ENCODE measurements at regions not wholly inside any gene's neighbourhood (a gene's known extent, or its start where the extent isn't known, plus 50 kb on each side); places are given as distances from the start of the nearest gene placed in this dataset.

- TF ChIP-seq POLR2A (IDR thresholded peaks at IDR 0.05; ENCODE audit: low read length) (no peak), GATA1 (IDR thresholded peaks at IDR 0.05; ENCODE audit: low read depth, low read length) (no peak)
- no peak for DNase-seq
Observed at GRCh38 chr1:67958472-67958871, 92.0 kb downstream of the DIRAS3 start.

GRCh38 chr1:67957066-67957465 lies 93.4 kb downstream of the DIRAS3 start:
- no peak for DNase-seq
- TF ChIP-seq POLR2A (IDR thresholded peaks at IDR 0.05; ENCODE audit: low read length), result no peak

DNA sequence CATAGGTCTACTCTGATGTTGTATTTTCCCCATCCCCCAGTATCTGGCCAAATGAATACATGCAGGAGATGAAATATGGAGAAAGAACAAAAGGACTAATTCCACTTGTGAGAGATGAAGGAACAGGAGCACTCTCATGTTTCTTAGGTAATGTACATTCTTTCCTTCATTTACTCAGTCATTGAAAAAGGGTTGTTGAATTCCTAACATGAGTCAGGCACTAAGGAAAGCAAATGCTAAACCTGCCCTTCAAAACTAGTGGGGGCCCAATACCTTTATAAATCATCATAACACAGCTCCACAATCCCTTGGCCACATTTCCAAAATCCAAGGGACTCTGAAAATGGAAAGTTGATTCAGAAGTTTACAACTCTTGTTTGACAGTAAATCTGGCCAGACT lies 94.3 kb downstream of the DIRAS3 start:
- DNase-seq, result no peak
- TF ChIP-seq POLR2A (IDR thresholded peaks at IDR 0.05; ENCODE audit: low read length) (no peak), GATA1 (IDR thresholded peaks at IDR 0.05; ENCODE audit: low read depth, low read length) (no peak)

DNA sequence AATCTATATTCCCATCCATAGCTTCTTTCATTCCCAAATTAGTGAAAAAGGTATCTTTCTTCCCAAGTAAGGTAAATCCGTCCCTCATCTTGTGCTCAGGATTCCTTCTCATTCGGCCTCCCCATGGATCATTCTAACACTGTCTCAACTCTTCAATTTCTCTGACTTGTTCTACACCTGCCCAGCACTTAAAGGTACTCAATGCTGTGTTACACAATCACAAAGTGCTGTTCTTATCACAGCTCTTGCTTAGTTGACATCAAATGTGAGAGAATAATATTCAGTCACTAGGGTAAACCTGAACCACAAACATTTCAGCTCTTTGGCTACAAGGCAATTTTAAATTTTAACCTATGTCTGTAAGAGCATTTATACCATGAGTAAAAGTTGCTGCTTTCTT lies 94.8 kb downstream of the DIRAS3 start:
- no peak for TF ChIP-seq POLR2A (IDR thresholded peaks at IDR 0.05; ENCODE audit: low read length)
- no peak for TF ChIP-seq GATA1 (IDR thresholded peaks at IDR 0.05; ENCODE audit: low read depth, low read length)

GRCh38 chr1:67953301-67953700 lies 97.1 kb downstream of the DIRAS3 start:
- no peak for TF ChIP-seq GATA1 (IDR thresholded peaks at IDR 0.05; ENCODE audit: low read depth, low read length)
- no peak for TF ChIP-seq POLR2A (IDR thresholded peaks at IDR 0.05; ENCODE audit: low read length)

More for the DNA sequence above, 94.8 kb downstream of the DIRAS3 start:
- no peak for DNase-seq

DNA sequence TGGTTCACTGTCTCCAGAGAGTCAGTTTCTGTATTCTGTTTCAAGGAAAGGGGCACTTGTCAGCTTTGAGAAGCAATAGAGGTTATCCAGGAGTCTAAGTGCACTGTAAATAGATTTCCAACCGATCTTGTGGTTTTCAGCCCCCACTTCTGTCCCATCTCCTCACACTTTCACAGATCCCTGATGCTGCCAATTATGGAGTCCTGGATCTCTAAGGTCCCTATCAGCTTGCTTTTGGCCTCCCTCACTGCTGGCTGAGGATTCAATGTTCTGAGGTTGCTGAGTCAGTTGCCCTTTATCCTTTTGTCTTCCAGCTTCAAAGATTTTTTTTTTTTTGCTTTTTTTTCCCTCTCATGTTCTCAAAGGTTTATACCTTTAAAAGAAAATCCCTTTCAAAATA lies 98.4 kb downstream of the DIRAS3 start:
- no peak for TF ChIP-seq POLR2A (IDR thresholded peaks at IDR 0.05; ENCODE audit: low read length)
- TF ChIP-seq GATA1 (IDR thresholded peaks at IDR 0.05; ENCODE audit: low read depth, low read length), result no peak
- DNase-seq, result no peak

More at GRCh38 chr1:67953301-67953700, 97.1 kb downstream of the DIRAS3 start:
- no peak for DNase-seq

DNA sequence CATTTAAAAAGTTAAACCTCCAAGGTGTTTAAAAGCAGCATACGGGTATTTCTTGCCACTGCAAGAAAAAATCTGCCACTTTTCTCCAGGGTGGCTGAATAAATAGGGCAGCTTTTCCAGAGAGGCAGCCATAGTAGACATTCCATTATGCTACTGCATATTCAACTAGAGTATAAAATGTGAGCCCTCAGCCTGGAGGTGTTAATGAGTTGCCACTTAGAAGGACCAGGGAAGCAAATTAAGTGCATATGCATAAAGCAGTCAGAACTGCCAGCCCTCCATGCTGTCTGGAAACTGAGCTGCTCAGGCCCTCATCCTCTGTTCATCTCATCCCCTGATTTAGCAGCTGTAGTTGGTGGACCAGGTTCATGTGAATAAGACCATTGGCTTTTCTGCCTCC lies 99.4 kb downstream of the DIRAS3 start:
- DNase-seq, result no peak
- TF ChIP-seq POLR2A (IDR thresholded peaks at IDR 0.05; ENCODE audit: low read length), result no peak
- TF ChIP-seq GATA1 (IDR thresholded peaks at IDR 0.05; ENCODE audit: low read depth, low read length), result no peak

- no peak for DNase-seq
- TF ChIP-seq POLR2A (IDR thresholded peaks at IDR 0.05; ENCODE audit: low read length) (no peak), GATA1 (IDR thresholded peaks at IDR 0.05; ENCODE audit: low read depth, low read length) (no peak)
Observed at GRCh38 chr1:67948151-67949080, 102.0 kb downstream of the DIRAS3 start.

DNA sequence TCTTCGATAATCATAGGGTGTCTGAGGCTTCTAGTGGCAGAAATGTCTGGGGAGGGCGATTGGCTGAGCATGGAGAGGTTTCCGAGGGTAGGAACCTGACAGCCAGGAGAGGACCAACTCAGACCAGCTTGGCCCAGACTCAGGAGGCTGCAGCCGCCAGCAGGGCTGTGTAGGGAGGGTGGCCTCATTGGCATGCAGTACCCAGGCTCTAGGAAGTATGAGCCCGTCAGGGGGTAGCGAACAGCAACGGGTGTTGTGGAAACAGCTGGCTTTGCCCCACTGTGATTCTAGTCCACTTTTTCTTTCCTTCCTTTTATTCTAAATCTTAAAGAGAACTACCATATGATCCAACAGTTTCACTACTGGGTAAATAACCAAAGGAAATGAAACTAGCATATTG lies 103.3 kb downstream of the DIRAS3 start:
- no peak for DNase-seq
- no peak for TF ChIP-seq POLR2A (IDR thresholded peaks at IDR 0.05; ENCODE audit: low read length)
- TF ChIP-seq GATA1 (IDR thresholded peaks at IDR 0.05; ENCODE audit: low read depth, low read length), result no peak

- TF ChIP-seq GATA1 (IDR thresholded peaks at IDR 0.05; ENCODE audit: low read depth, low read length), result no peak
- TF ChIP-seq POLR2A (IDR thresholded peaks at IDR 0.05; ENCODE audit: low read length), result no peak
Observed at GRCh38 chr1:67945733-67946374, 104.6 kb downstream of the DIRAS3 start.

DNA sequence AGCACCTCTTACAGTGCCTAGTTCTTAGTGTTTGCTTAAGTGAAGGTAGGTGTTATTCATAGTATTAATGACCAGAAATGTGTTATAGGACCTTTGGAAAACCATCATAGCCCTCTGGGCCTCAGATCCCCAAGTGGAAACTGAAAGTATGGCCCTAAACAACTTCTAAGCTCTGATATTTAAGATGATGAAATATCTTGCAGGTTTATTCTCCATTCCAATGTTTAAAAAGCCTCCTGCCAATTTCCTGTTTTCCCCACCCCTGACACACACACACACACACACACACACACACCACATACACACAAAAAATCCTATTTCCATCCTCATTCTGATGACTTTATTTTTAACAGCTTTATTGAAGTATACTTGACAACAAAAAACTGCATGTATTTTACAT lies 108.2 kb downstream of the DIRAS3 start:
- no peak for DNase-seq
- TF ChIP-seq POLR2A (IDR thresholded peaks at IDR 0.05; ENCODE audit: low read length), result no peak
- no peak for TF ChIP-seq GATA1 (IDR thresholded peaks at IDR 0.05; ENCODE audit: low read depth, low read length)

More at GRCh38 chr1:67945733-67946374, 104.6 kb downstream of the DIRAS3 start:
- no peak for DNase-seq

GRCh38 chr1:67941746-67942145 lies 108.5 kb upstream of the GNG12 start:
- no peak for DNase-seq
- TF ChIP-seq POLR2A (IDR thresholded peaks at IDR 0.05; ENCODE audit: low read length), result no peak
- TF ChIP-seq GATA1 (IDR thresholded peaks at IDR 0.05; ENCODE audit: low read depth, low read length), result no peak

DNA sequence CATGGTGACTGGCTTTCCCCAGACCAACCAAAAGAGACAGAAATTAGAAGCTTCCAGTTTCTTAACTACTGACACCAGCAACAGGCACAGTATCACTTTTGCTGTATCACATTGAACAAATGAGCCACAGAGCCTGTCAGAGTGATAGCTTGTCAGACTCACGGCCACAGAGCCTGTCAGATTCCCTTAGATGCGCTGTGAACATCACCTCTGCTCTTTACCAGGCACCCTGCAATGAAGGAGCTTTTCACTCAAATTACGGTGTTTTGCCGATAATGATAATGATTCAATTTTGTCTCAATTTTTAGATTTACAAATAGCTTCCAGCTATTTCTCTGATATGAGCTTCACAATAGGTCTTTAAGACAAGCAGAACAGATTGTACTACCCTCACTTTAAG lies 107.9 kb upstream of the GNG12 start:
- no peak for TF ChIP-seq GATA1 (IDR thresholded peaks at IDR 0.05; ENCODE audit: low read depth, low read length)
- TF ChIP-seq POLR2A (IDR thresholded peaks at IDR 0.05; ENCODE audit: low read length), result no peak
- DNase-seq, result no peak

GRCh38 chr1:67939942-67940341 lies 106.7 kb upstream of the GNG12 start:
- no peak for DNase-seq
- TF ChIP-seq POLR2A (IDR thresholded peaks at IDR 0.05; ENCODE audit: low read length), result no peak
- TF ChIP-seq GATA1 (IDR thresholded peaks at IDR 0.05; ENCODE audit: low read depth, low read length), result no peak

All from erythroblast (primary cell).